Astrocyte of the spinal cord (primary cell): ENCODE measurements at regions not wholly inside any gene's neighbourhood (a gene's known extent, or its start where the extent isn't known, plus 50 kb on each side); places are given as distances from the start of the nearest gene placed in this dataset.
A peak's percentile ranks its signal among the peaks of the same experiment; 100 is the strongest.

Source experiments
- DNase-seq: peaks from one replicate; pipeline ENCODE4 v3.0.0; 2011; ENCODE audit warnings: low read depth, low spot score
- H3K4me3 ChIP-seq: 2 replicates; pipeline ENCODE4 v1.5.1; 2011; ENCODE audit warnings: low read depth, mild to moderate bottlenecking, low read length, moderate library complexity
- CTCF ChIP-seq: IDR thresholded peaks from 2 replicates; pipeline ENCODE4 v1.5.1; 2012; ENCODE audit warnings: low read depth, mild to moderate bottlenecking, low read length, inconsistent platforms
- in situ Hi-C: cut with HindIII; loops from 2 replicates; pipeline ENCODE4 v1.10.0; 2017; ENCODE audit warnings: low sequenced_read_pairs

DNA sequence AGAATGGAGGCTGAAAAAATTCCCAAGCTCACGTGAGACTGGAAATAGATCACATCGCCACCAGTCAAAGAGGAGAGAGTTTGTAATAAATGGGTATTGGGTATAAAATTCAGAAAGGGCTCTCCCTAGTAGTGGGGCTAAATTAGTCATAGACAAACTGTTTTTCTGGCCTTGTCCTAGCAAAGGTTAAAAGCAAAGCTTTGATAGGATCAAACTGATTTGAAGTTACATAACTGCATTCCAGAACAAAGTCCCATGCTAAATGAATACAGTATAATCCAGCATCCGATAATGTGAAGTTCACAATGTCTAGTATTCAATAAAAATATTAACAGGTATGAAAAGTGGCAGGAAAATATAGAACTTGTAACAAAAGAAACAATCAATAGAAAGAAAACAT, 149.8 kb upstream of the ATXN1 start:
- DNase-seq, result no peak
- H3K4me3 ChIP-seq, result no peak overlapping the region
- in situ Hi-C loops, result no loop called here
- no peak for TF ChIP-seq CTCF

DNA sequence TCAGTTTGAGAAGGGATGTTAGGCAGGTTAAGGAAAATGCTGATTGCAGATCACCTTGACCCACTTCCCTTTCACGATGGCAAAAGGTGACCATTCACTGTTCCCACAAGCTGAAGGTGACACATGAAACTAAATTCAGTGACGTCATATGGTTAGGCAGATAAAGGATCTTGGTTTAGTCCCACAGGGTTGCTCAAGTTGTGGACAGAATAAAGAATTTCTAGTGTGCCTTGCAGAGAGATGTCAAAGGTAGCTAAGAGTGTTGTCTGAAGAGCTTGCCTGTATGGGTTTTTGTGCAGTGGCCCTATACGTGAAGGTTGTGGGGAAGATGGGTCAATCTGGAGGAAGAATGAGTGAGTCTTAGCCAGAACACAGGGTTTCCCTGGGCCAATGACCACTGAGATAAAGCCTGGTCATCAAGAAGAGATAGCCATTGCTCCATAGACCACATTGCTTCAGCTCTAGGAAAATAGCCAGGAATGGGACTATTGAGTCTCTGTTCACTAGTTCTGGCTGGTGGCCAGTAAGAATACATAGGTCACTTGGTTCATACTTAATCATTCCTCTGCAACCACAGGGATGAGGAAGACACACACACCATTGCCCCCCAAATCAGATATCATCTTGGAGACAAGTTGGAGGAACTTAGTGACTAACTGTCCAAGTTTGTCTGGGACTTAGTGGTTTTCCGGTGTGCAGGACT, 148.5 kb upstream of the ATXN1 start:
- in situ Hi-C loops, result no loop called here
- peak; percentile 54 for DNase-seq
- H3K4me3 ChIP-seq, result no peak overlapping the region
- TF ChIP-seq CTCF, result no peak

- TF ChIP-seq CTCF, result no peak
- no peak for DNase-seq
- in situ Hi-C loops, result no loop called here
Observed at GRCh38 chr6:16907991-16908390, 146.7 kb upstream of the ATXN1 start.

DNA sequence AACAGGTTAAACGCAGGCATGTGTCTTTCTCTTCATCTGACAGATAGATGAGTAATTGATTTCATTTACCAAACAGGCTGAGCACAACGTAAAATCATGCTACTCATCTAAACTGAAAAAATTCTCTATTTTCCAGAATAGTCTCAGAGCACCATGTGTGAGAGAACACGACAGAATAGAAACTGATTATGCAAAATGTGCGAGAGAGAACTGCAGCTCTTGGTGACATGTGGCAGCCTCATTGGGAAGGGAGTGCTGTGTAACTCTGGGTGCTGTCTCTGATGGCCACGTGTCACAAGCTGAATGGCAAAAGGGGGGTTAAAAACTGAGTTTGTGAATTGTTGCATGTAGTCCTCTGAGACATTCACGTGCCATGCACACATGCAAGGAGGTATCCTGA, 143.7 kb upstream of the ATXN1 start:
- in situ Hi-C loops, result no loop called here
- no peak for DNase-seq
- H3K4me3 ChIP-seq, result no peak overlapping the region
- no peak for TF ChIP-seq CTCF

More at GRCh38 chr6:16907991-16908390, 146.7 kb upstream of the ATXN1 start:
- H3K4me3 ChIP-seq, result no peak overlapping the region

GRCh38 chr6:16903470-16903869, 142.2 kb upstream of the ATXN1 start:
- DNase-seq, result peak; percentile 30
- no peak for TF ChIP-seq CTCF
- in situ Hi-C loops, result no loop called here
- no peak overlapping the region for H3K4me3 ChIP-seq

- TF ChIP-seq CTCF, result no peak
- in situ Hi-C loops, result no loop called here
- H3K4me3 ChIP-seq, result no peak overlapping the region
Observed at GRCh38 chr6:16902502-16902901, 141.2 kb upstream of the ATXN1 start.

More at GRCh38 chr6:16902502-16902901, 141.2 kb upstream of the ATXN1 start:
- no peak for DNase-seq
